Adrenal gland (tissue), 9 donors: ENCODE measurements at regions not wholly inside any gene's neighbourhood (a gene's known extent, or its start where the extent isn't known, plus 50 kb on each side); places are given as distances from the start of the nearest gene placed in this dataset.

Experiments used
- DNase-seq, 7 donors: peaks; one replicate each; pipeline ENCODE4 v3.0.0-alpha.2; 2019 to 2020
- H3K27ac ChIP-seq, 5 donors: fragments of 200-600 bp; sonication (generic) in 4 of 5; 1 replicate in 3 of 5; 2 replicates in 2 of 5; pipeline versions ENCODE4 v1.5.1 to v1.8.0; 2016 to 2020; ENCODE audit warnings: mild to moderate bottlenecking in 1 of 5
- H3K27me3 ChIP-seq: fragments of 200-600 bp; 2 replicates; pipeline ENCODE4 v1.8.0; 2021
- H3K36me3 ChIP-seq, 2 donors: fragments of 200-600 bp; replicated peaks in 1 of 2; 1 replicate in 1 of 2; 2 replicates in 1 of 2; pipeline versions ENCODE4 v1.5.1 to v1.8.0; 2018 to 2022
- H3K4me1 ChIP-seq, 2 donors: fragments of 200-600 bp; replicated peaks in 1 of 2; 1 replicate in 1 of 2; 2 replicates in 1 of 2; pipeline versions ENCODE4 v1.5.1 to v1.8.0; 2018 to 2021
- H3K4me3 ChIP-seq, 4 donors: fragments of 200-600 bp; sonication (generic) in 3 of 4; one replicate each; pipeline ENCODE4 v1.5.1; 2016 to 2018
- H3K9me3 ChIP-seq, 3 donors: fragments of 200-600 bp; sonication (generic) in 1 of 3; replicated peaks in 1 of 3; 1 replicate in 2 of 3; 2 replicates in 1 of 3; pipeline versions ENCODE4 v1.5.1 to v1.8.0; 2016 to 2021
- POLR2A ChIP-seq, 2 donors: fragments of 450-650 bp; IDR thresholded peaks; one replicate each; pipeline ENCODE4 v1.6.1; 2017; ENCODE audit warnings: antibody characterized with exemption in 2 of 2, mild to moderate bottlenecking in 2 of 2, moderate library complexity in 1 of 2
- WGBS, 4 donors: extraction: QIAGEN DNeasy Blood & Tissue Kit in 2 of 4; methylation state at CpG; one replicate each; pipeline versions ENCODE4 v1.1.5 to v1.1.7; 2013 to 2017; 5-methylcytosine and 5-hydroxymethylcytosine counted together
- intact Hi-C, 2 donors: fragments of 100-400 bp; cut with DNase I; formaldehyde crosslinking; loops; one replicate each; pipeline versions ENCODE4 v1.14.1 to v1.15.0; 2022 to 2023
- TF ChIP-seq, protein P1 (sequence below), 6 experiments: fragments of 450-650 bp in 4 of 6; fragments of 200-600 bp in 2 of 6; sonication (generic) in 1 of 6; IDR thresholded peaks; 1 replicate in 5 of 6; 2 replicates in 1 of 6; pipeline versions ENCODE4 v1.5.1 to v1.8.0; 2016 to 2021; ENCODE audit warnings: antibody characterized with exemption in 6 of 6, mild to moderate bottlenecking in 2 of 6, moderate library complexity in 1 of 6
- donor health status: healthy with polysubstance abuse.
- donor health status: Bipolar disorder and iron deficiency.
- donor health status: DM: yes; HTN: yes; CAD: no.
- donor health status: DM: no; HTN: no; CAD: no.
- donor health status: DM: no; HTN: no; CAD: no.

DNA sequence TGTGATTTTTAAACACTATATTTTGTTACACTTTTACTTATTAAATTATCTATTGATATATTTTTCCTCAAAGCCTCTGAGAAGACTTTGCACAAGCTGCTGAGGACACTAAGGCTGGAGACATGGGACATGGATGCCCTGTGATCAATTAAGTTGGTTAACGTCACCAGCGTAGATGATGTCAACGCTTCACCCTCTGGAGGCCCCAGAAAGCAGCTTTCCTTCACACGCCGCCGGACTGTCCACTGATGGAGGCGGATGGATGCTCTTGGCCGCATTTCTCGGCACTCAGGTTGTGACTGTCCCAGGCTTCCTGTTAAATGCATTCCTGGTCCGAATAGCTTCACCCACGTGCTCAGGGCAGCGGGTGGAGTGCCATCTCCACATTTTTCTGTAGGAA, 247.5 kb downstream of the VAPA start:
- DNase-seq, result no peak
- no peaks in the 10 kb centered on the region for H3K27me3 ChIP-seq
- H3K4me1 ChIP-seq, result no peaks in the 10 kb centered on the region
- intact Hi-C loops, result no loop called here
- H3K4me3 ChIP-seq, result no peak overlapping the region
- no peaks in the 10 kb centered on the region for H3K36me3 ChIP-seq
- WGBS, 4 donors, result 93 to 96% (median 95%) methylated on average over 12 of the region's 12 CpGs
- TF ChIP-seq, protein P1, sequence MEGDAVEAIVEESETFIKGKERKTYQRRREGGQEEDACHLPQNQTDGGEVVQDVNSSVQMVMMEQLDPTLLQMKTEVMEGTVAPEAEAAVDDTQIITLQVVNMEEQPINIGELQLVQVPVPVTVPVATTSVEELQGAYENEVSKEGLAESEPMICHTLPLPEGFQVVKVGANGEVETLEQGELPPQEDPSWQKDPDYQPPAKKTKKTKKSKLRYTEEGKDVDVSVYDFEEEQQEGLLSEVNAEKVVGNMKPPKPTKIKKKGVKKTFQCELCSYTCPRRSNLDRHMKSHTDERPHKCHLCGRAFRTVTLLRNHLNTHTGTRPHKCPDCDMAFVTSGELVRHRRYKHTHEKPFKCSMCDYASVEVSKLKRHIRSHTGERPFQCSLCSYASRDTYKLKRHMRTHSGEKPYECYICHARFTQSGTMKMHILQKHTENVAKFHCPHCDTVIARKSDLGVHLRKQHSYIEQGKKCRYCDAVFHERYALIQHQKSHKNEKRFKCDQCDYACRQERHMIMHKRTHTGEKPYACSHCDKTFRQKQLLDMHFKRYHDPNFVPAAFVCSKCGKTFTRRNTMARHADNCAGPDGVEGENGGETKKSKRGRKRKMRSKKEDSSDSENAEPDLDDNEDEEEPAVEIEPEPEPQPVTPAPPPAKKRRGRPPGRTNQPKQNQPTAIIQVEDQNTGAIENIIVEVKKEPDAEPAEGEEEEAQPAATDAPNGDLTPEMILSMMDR (IDR thresholded peaks at IDR 0.05), result no peak
- no peak for TF ChIP-seq POLR2A (IDR thresholded peaks at IDR 0.05)
- no peaks in the 10 kb centered on the region for H3K9me3 ChIP-seq
- no peak overlapping the region for H3K27ac ChIP-seq

DNA sequence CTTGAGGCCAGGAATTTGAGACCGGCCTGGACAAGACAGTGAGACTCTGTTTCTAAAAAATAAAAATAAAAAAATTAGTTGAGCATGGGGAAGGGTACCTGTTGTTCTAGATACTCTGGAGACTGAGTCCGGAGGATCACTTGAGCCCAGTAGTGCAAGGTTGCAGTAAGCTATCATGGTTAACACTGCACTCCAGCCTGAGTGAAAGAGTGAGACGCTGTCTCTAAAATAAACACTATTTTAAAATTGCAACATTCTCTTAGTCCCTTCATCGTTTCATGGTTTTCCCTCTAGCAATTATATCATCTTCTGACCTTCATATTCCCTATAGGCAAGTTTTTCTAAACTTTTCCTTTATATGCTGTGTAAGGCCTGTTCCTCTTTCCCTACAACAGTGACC, 248.5 kb downstream of the VAPA start:
- no peaks in the 10 kb centered on the region for H3K4me1 ChIP-seq

DNA sequence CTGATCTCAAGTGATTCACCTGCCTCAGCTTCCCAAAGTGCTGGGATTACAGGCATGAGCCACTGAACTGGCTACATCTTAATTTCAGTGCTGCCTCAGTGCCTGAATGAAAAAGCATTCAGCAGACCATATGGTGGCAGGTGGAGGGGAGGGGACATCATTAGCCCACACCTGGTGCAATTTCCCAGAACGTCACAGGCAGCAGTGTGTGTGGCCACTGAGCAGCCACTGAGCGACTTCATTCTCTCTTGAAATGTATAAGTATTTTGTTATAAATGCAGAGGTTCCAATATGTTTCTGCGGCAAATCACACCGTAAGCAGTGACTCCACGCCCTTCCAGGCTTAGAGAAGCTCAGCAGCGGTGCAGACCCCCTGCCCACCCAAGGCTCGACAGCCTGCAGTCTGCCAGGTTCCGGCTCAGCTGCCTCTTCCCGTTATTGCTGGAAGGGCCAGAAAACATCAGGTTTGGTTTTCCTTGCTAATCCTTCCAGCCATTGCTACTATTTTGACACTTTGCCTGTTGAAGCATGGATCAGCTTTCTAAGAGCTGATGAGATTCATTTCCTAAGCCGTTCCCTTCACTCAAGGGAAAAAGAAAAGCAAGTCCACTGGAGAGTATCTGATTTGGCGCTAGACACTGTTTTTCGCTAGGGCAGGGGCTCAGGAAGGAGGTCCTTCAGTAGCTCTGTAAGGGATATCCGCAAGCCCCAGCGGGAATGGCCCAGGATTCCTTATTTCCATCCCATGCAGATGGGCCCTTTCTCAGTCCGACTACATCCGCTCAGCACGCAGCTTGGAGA, 250.7 kb downstream of the VAPA start:
- no peak for DNase-seq
- H3K27ac ChIP-seq, result no peak overlapping the region
- no peaks in the 10 kb centered on the region for H3K9me3 ChIP-seq
- H3K36me3 ChIP-seq, result no peaks in the 10 kb centered on the region
- TF ChIP-seq POLR2A (IDR thresholded peaks at IDR 0.05), result no peak
- TF ChIP-seq, protein P1 (IDR thresholded peaks at IDR 0.05), result no peak
- intact Hi-C loops, result no loop called here
- H3K4me3 ChIP-seq, result no peak overlapping the region
- WGBS, 4 donors, result 86 to 92% (median 88%) methylated on average over 16 to 17 of the region's 17 CpGs
- H3K4me1 ChIP-seq, result no peaks in the 10 kb centered on the region
- no peaks in the 10 kb centered on the region for H3K27me3 ChIP-seq

More for the DNA sequence above, 248.5 kb downstream of the VAPA start:
- H3K4me3 ChIP-seq, result no peak overlapping the region
- H3K9me3 ChIP-seq, result no peaks in the 10 kb centered on the region
- DNase-seq, result no peak
- TF ChIP-seq POLR2A (IDR thresholded peaks at IDR 0.05), result no peak
- TF ChIP-seq, protein P1 (IDR thresholded peaks at IDR 0.05), result no peak
- H3K36me3 ChIP-seq, result no peaks in the 10 kb centered on the region
- intact Hi-C loops, result no loop called here
- no peaks in the 10 kb centered on the region for H3K27me3 ChIP-seq
- 79 to 87% (median 85%) methylated on average over 4 of the region's 4 CpGs for WGBS, 4 donors
- H3K27ac ChIP-seq, result no peak overlapping the region

DNA sequence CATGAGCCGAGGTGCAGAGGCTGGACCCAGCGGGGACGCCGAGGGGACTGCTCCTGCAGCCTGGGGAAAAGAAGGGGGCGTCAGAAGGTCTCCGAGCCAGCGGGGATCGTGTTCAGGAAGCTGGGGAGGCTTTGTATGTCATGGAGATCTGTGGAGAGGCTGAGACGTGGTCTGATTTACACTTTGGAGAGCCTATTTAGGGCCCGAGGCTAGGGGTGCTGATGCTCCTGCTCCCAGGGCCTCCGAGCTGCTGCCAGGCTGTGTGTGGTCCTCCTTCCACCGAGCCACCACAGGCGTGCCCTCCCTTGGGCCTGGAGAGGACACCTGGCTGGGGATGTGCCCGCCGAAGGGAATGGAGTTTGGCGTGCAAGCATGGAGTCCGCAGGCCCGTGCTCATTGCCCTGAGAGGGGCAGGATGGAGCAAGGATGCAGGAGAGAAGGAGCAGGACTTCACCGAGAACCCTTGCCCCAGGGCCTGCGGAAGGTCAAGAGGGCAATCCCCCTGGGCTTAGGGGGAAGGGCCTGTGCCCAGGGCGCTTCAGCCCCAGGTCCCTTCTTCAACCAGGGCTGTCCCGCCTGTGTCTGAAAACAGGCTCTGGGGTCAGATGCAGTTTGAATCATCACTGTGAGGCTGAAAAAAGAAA, 252.5 kb downstream of the VAPA start:
- Histone ChIP-seq H3K4me1 (no peaks in the 10 kb centered on the region), H3K4me3 (no peak overlapping the region), H3K27ac (no peak overlapping the region), H3K36me3 (no peaks in the 10 kb centered on the region), H3K9me3 (no peaks in the 10 kb centered on the region), H3K27me3 (no peaks in the 10 kb centered on the region)
- TF ChIP-seq POLR2A (IDR thresholded peaks at IDR 0.05), result no peak
- TF ChIP-seq, protein P1 (IDR thresholded peaks at IDR 0.05), result no peak
- WGBS, 4 donors, result 91 to 95% (median 94%) methylated on average over 15 to 22 of the region's 22 CpGs
- no peak for DNase-seq
- intact Hi-C loops, result no loop called here
